ENCODE measurements at regions not wholly inside any gene's neighbourhood (a gene's known extent, or its start where the extent isn't known, plus 50 kb on each side); places are given as distances from the start of the nearest gene placed in this dataset.
"Not testable (repeated sequence)": the region's sequence is repeated elsewhere in the genome, so short reads cannot be mapped to it uniquely, and the experiment has no call there.

- DNase-seq (ENCODE audit: low spot score) = not testable (repeated sequence)
Measured at GRCh38 chr1:121051161-121051790, 132.9 kb downstream of the FAM72B start.

GRCh38 chr1:121052081-121052660 lies 132.0 kb downstream of the FAM72B start:
- not testable (repeated sequence) for DNase-seq (ENCODE audit: low spot score)

- DNase-seq (ENCODE audit: low spot score) = not testable (repeated sequence)
Measured at GRCh38 chr1:121054928-121055327, 129.2 kb downstream of the FAM72B start.

GRCh38 chr1:121066925-121067324 lies 117.2 kb downstream of the FAM72B start:
- not testable (repeated sequence) for DNase-seq (ENCODE audit: low spot score)

GRCh38 chr1:121068738-121069499 lies 115.2 kb downstream of the FAM72B start:
- not testable (repeated sequence) for DNase-seq (ENCODE audit: low spot score)

GRCh38 chr1:121073852-121074251 lies 110.3 kb downstream of the FAM72B start:
- DNase-seq (ENCODE audit: low spot score) = not testable (repeated sequence)

GRCh38 chr1:121075254-121075805 lies 108.8 kb downstream of the FAM72B start:
- not testable (repeated sequence) for DNase-seq (ENCODE audit: low spot score)

- not testable (repeated sequence) for DNase-seq (ENCODE audit: low spot score)
Measured at GRCh38 chr1:121076674-121077073, 107.5 kb downstream of the FAM72B start.

- not testable (repeated sequence) for DNase-seq (ENCODE audit: low spot score)
Measured at GRCh38 chr1:121079655-121080054, 104.5 kb downstream of the FAM72B start.

GRCh38 chr1:121080197-121080903 lies 103.8 kb downstream of the FAM72B start:
- DNase-seq (ENCODE audit: low spot score) = not testable (repeated sequence)

GRCh38 chr1:121080904-121081264 lies 103.3 kb downstream of the FAM72B start:
- not testable (repeated sequence) for DNase-seq (ENCODE audit: low spot score)

- DNase-seq (ENCODE audit: low spot score) = not testable (repeated sequence)
Measured at GRCh38 chr1:121081625-121082199, 102.4 kb downstream of the FAM72B start.

- not testable (repeated sequence) for DNase-seq (ENCODE audit: low spot score)
Measured at GRCh38 chr1:121082995-121083394, 101.1 kb downstream of the FAM72B start.

- not testable (repeated sequence) for DNase-seq (ENCODE audit: low spot score)
Measured at GRCh38 chr1:121086249-121086648, 97.9 kb downstream of the FAM72B start.

- not testable (repeated sequence) for DNase-seq (ENCODE audit: low spot score)
Measured at GRCh38 chr1:121087221-121087620, 96.9 kb downstream of the FAM72B start.

GRCh38 chr1:121088568-121088967 lies 95.6 kb downstream of the FAM72B start:
- not testable (repeated sequence) for DNase-seq (ENCODE audit: low spot score)

GRCh38 chr1:121092329-121092968 lies 91.7 kb downstream of the FAM72B start:
- DNase-seq (ENCODE audit: low spot score) = not testable (repeated sequence)

GRCh38 chr1:121095014-121095413 lies 89.1 kb downstream of the FAM72B start:
- DNase-seq (ENCODE audit: low spot score) = not testable (repeated sequence)

GRCh38 chr1:121097127-121097866 lies 86.8 kb downstream of the FAM72B start:
- DNase-seq (ENCODE audit: low spot score) = peak; percentile 75

- DNase-seq (ENCODE audit: low spot score) = not testable (repeated sequence)
Measured at GRCh38 chr1:121097867-121098215, 86.3 kb downstream of the FAM72B start.

All from mucosa of gallbladder (tissue), 1 donor.